ENCODE measurements at regions not wholly inside any gene's neighbourhood (a gene's known extent, or its start where the extent isn't known, plus 50 kb on each side); places are given as distances from the start of the nearest gene placed in this dataset.

DNA sequence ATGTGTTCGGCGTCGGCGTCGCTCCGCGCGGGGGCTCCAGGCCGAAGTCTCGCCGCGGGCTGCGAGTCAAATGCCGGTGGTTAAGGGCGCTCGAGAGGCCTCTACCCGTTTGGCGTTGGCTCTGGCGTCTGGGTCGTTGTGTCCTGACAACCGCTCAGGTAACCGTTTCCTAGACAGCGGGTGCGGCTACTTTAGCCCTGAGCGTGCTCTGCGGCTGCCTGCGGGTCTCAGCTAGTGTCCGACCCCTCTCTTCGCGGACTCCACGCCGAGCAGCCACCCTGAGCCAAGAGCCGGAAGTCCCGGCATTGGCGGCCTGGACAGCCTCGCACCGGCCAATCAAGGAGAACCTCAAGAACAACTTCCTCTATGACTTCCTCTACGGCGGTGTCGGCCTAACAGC lies 173.4 kb downstream of the SETD4 start:
- Histone ChIP-seq H3K9ac (ENCODE audit: extremely low read depth, insufficient read length, low read length) (no peak overlapping the region), H3K56ac (ENCODE audit: insufficient read length, low read depth, low read length) (no peak overlapping the region), H4K5ac (ENCODE audit: insufficient read length, low read depth, low read length) (no peak overlapping the region), H2AFZ (ENCODE audit: low read length) (no peak overlapping the region), H4K91ac (ENCODE audit: insufficient read length, low read depth, low read length) (no peak overlapping the region), H3K4ac (ENCODE audit: low read depth, low read length) (no peak overlapping the region), H3T11ph (ENCODE audit: low read length) (no peak overlapping the region), H2BK20ac (ENCODE audit: low read depth, low read length, poor library complexity, severe bottlenecking) (no peak overlapping the region), H3K79me1 (ENCODE audit: insufficient read depth, low read depth, low read length, poor library complexity, severe bottlenecking) (no peaks in the 10 kb centered on the region), H3K79me2 (ENCODE audit: insufficient read depth, low read length) (no peaks in the 10 kb centered on the region), H3K18ac (ENCODE audit: insufficient read length, low read depth, low read length) (no peak overlapping the region), H3K23ac (ENCODE audit: insufficient read length, low read depth, low read length) (no peak overlapping the region), H2AK5ac (ENCODE audit: insufficient read length, low read length) (no peak overlapping the region), H3K9me3 (ENCODE audit: control insufficient read depth, low read depth, low read length) (no peaks in the 10 kb centered on the region), H3K27me3 (ENCODE audit: insufficient read depth, low read length) (no peaks in the 10 kb centered on the region), H2BK15ac (ENCODE audit: low read depth, low read length) (no peak overlapping the region), H3K4me2 (ENCODE audit: insufficient read depth, insufficient read length, low read length) (no peak overlapping the region), H4K20me1 (ENCODE audit: control insufficient read depth, insufficient read depth, insufficient read length) (no peaks in the 10 kb centered on the region), H2BK5ac (ENCODE audit: insufficient read length, low read length) (no peak overlapping the region), H3K23me2 (ENCODE audit: insufficient read length, low read depth, low read length, poor library complexity, severe bottlenecking) (no peaks in the 10 kb centered on the region), H2BK120ac (ENCODE audit: low read depth, low read length, poor library complexity, severe bottlenecking) (no peak overlapping the region), H3K14ac (ENCODE audit: insufficient read depth, low read length) (no peak overlapping the region), H4K8ac (replicated peaks; ENCODE audit: insufficient read length, low read depth, low read length) (no peak overlapping the region), H2BK12ac (ENCODE audit: insufficient read length, low read depth, low read length) (no peak overlapping the region), H3K27ac (ENCODE audit: insufficient read length, low read depth, low read length) (no peak overlapping the region), H3K4me1 (ENCODE audit: insufficient read depth, low read length) (peaks cover 6% of the 10 kb centered on the region; the same call in 1 of the 2 replicates)
- WGBS (ENCODE audit: extremely low coverage, insufficient read length, low lambda C conversion rate) = no CpG with 5 or more reads among the region's 40 CpGs
- Mint-ChIP-seq H3K9me3 (no peaks in the 10 kb centered on the region), H3K36me3 (ENCODE audit: insufficient read depth in 1 of 3, low read depth in 3 of 3) (peaks cover 0 to 1% (median 0%) of the 10 kb centered on the region in 3 experiments; a peak in 1 of 7 replicates), H3K27me3 (ENCODE audit: low read depth) (peaks cover 10% of the 10 kb centered on the region), H3K27ac (no peak overlapping the region), H3K4me3 (no peak overlapping the region), H3K4me1 (peaks cover 16 to 19% of the 10 kb centered on the region in 2 experiments)
- no peak for DNase-seq
- no peak for TF ChIP-seq CTCF (conservative IDR thresholded peaks at IDR 0.05)

Data from H9 (cell line).